H9 (cell line): ENCODE measurements at regions not wholly inside any gene's neighbourhood (a gene's known extent, or its start where the extent isn't known, plus 50 kb on each side); places are given as distances from the start of the nearest gene placed in this dataset.

ENCODE experiments used
- DNase-seq: peaks from one replicate; pipeline ENCODE4 v3.0.0-alpha.2; 2017
- H2AFZ ChIP-seq: one replicate; pipeline ENCODE4 v1.6.1; 2013; ENCODE audit warnings: mild to moderate bottlenecking, low read length, control low read depth, moderate library complexity
- H2AK5ac ChIP-seq: 2 replicates; pipeline ENCODE4 v1.6.1; 2013; ENCODE audit warnings: low read length, control low read depth, mixed read lengths; ENCODE audit not compliant: insufficient read length
- H2BK120ac ChIP-seq: one replicate; pipeline ENCODE4 v1.6.1; 2013; ENCODE audit warnings: low read depth, mild to moderate bottlenecking, low read length, control low read depth, inconsistent platforms; ENCODE audit not compliant: poor library complexity, severe bottlenecking
- H2BK12ac ChIP-seq: 2 replicates; pipeline ENCODE4 v1.6.1; 2013; ENCODE audit warnings: low read length, control low read depth, mixed read lengths, low read depth; ENCODE audit not compliant: insufficient read length
- H2BK15ac ChIP-seq: 2 replicates; pipeline ENCODE4 v1.6.1; 2013; ENCODE audit warnings: low read depth, low read length, control low read depth
- H2BK20ac ChIP-seq: one replicate; pipeline ENCODE4 v1.6.1; 2013; ENCODE audit warnings: low read depth, mild to moderate bottlenecking, low read length, control low read depth, inconsistent platforms; ENCODE audit not compliant: poor library complexity, severe bottlenecking
- H2BK5ac ChIP-seq: 2 replicates; pipeline ENCODE4 v1.6.1; 2013; ENCODE audit warnings: low read length, control low read depth, mixed read lengths; ENCODE audit not compliant: insufficient read length
- H3K14ac ChIP-seq: 2 replicates; pipeline ENCODE4 v1.6.1; 2013; ENCODE audit warnings: low read length, control low read depth; ENCODE audit not compliant: insufficient read depth
- H3K18ac ChIP-seq: 2 replicates; pipeline ENCODE4 v1.6.1; 2013; ENCODE audit warnings: low read depth, mild to moderate bottlenecking, mixed read lengths, low read length, control low read depth; ENCODE audit not compliant: insufficient read length
- H3K23ac ChIP-seq: 2 replicates; pipeline ENCODE4 v1.6.1; 2013; ENCODE audit warnings: low read length, control low read depth, mixed read lengths, low read depth; ENCODE audit not compliant: insufficient read length
- H3K23me2 ChIP-seq: 2 replicates; pipeline ENCODE4 v1.6.1; 2013; ENCODE audit warnings: low read depth, mild to moderate bottlenecking, mixed read lengths, low read length, control low read depth; ENCODE audit not compliant: insufficient read length, poor library complexity, severe bottlenecking
- H3K27ac ChIP-seq: 2 replicates; pipeline ENCODE4 v1.5.1; 2013; ENCODE audit warnings: low read length, control low read depth, mixed read lengths, low read depth; ENCODE audit not compliant: insufficient read length
- H3K27me3 ChIP-seq: 2 replicates; pipeline ENCODE4 v1.6.1; 2013; ENCODE audit warnings: low read length, control low read depth, inconsistent platforms; ENCODE audit not compliant: insufficient read depth
- H3K4ac ChIP-seq: 2 replicates; pipeline ENCODE4 v1.6.1; 2013; ENCODE audit warnings: low read depth, mild to moderate bottlenecking, control low read depth, inconsistent platforms, low read length, moderate library complexity
- H3K4me1 ChIP-seq: 2 replicates; pipeline ENCODE4 v1.6.1; 2013; ENCODE audit warnings: low read length, control low read depth, inconsistent platforms; ENCODE audit not compliant: insufficient read depth
- H3K4me2 ChIP-seq: 2 replicates; pipeline ENCODE4 v1.6.1; 2013; ENCODE audit warnings: low read length, control low read depth, mixed read lengths; ENCODE audit not compliant: insufficient read length, insufficient read depth
- H3K56ac ChIP-seq: 2 replicates; pipeline ENCODE4 v1.6.1; 2013; ENCODE audit warnings: low read depth, mild to moderate bottlenecking, mixed read lengths, low read length, control low read depth; ENCODE audit not compliant: insufficient read length
- H3K79me1 ChIP-seq: 2 replicates; pipeline ENCODE4 v1.6.1; 2013; ENCODE audit warnings: low read depth, mild to moderate bottlenecking, moderate library complexity, low read length, control low read depth, inconsistent platforms; ENCODE audit not compliant: insufficient read depth, poor library complexity, severe bottlenecking
- H3K79me2 ChIP-seq: 2 replicates; pipeline ENCODE4 v1.6.1; 2013; ENCODE audit warnings: low read length, control low read depth, inconsistent platforms; ENCODE audit not compliant: insufficient read depth
- H3K9ac ChIP-seq: 2 replicates; pipeline ENCODE4 v1.6.1; 2013; ENCODE audit warnings: low read length, control low read depth, mixed read lengths; ENCODE audit not compliant: insufficient read length; ENCODE audit errors: extremely low read depth
- H3K9me3 ChIP-seq: one replicate; pipeline ENCODE4 v1.6.1; 2013; ENCODE audit warnings: low read depth, low read length, inconsistent platforms; ENCODE audit not compliant: control insufficient read depth
- H3T11ph ChIP-seq: one replicate; pipeline ENCODE4 v1.6.1; 2013; ENCODE audit warnings: mild to moderate bottlenecking, low read length, control low read depth, inconsistent platforms
- H4K20me1 ChIP-seq: one replicate; pipeline ENCODE4 v1.6.1; 2013; ENCODE audit not compliant: control insufficient read depth, insufficient read length, insufficient read depth
- H4K5ac ChIP-seq: 2 replicates; pipeline ENCODE4 v1.6.1; 2013; ENCODE audit warnings: low read depth, mild to moderate bottlenecking, mixed read lengths, low read length, control low read depth; ENCODE audit not compliant: insufficient read length
- H4K8ac ChIP-seq: replicated peaks from 2 replicates; pipeline ENCODE4 v1.6.1; 2013; ENCODE audit warnings: low read length, control low read depth, mixed read lengths, low read depth; ENCODE audit not compliant: insufficient read length
- H4K91ac ChIP-seq: 2 replicates; pipeline ENCODE4 v1.6.1; 2013; ENCODE audit warnings: low read depth, mild to moderate bottlenecking, moderate library complexity, mixed read lengths, low read length, control low read depth; ENCODE audit not compliant: insufficient read length
- H3K27ac Mint-ChIP-seq, 3 experiments: 2 replicates in 2 of 3; 3 replicates in 1 of 3; pipeline ENCODE4 v1.8.0; 2020 to 2021; ENCODE audit warnings: mixed read lengths in 3 of 3, mild to moderate bottlenecking in 1 of 3, moderate library complexity in 1 of 3
- H3K27me3 Mint-ChIP-seq: 2 replicates; pipeline ENCODE4 v1.8.0; 2021; ENCODE audit warnings: low read depth, mild to moderate bottlenecking, moderate library complexity, mixed read lengths
- H3K36me3 Mint-ChIP-seq, 3 experiments: 2 replicates in 2 of 3; 3 replicates in 1 of 3; pipeline ENCODE4 v1.8.0; 2020 to 2021; ENCODE audit warnings: low read depth in 3 of 3, mixed read lengths in 3 of 3; ENCODE audit not compliant: insufficient read depth in 1 of 3
- H3K4me1 Mint-ChIP-seq, 2 experiments: 2 replicates each; pipeline ENCODE4 v1.8.0; 2020; ENCODE audit warnings: mixed read lengths in 2 of 2
- H3K4me3 Mint-ChIP-seq, 2 experiments: 2 replicates in 1 of 2; 3 replicates in 1 of 2; pipeline ENCODE4 v1.8.0; 2020 to 2021; ENCODE audit warnings: mild to moderate bottlenecking in 2 of 2, mixed read lengths in 2 of 2, moderate library complexity in 1 of 2
- H3K9me3 Mint-ChIP-seq, 2 experiments: 2 replicates in 1 of 2; 3 replicates in 1 of 2; pipeline ENCODE4 v1.8.0; 2020; ENCODE audit warnings: mild to moderate bottlenecking in 2 of 2, mixed read lengths in 2 of 2, moderate library complexity in 1 of 2
- CTCF ChIP-seq: fragments of 200-600 bp; sonication (generic); conservative IDR thresholded peaks from 3 replicates; pipeline ENCODE4 v1.8.0; 2021; ENCODE audit warnings: antibody characterized with exemption, mild to moderate bottlenecking

GRCh38 chr4:15370296-15370695 lies 57.5 kb upstream of the C1QTNF7 start:
- no peaks in the 10 kb centered on the region for H3K79me2 ChIP-seq
- no peak overlapping the region for H3K9ac ChIP-seq
- no peak overlapping the region for H3K18ac ChIP-seq
- H3K23me2 ChIP-seq: no peaks in the 10 kb centered on the region
- H3K56ac ChIP-seq: no peak overlapping the region
- H3K4me1 Mint-ChIP-seq: peaks cover 10 to 11% of the 10 kb centered on the region in 2 experiments
- no peak overlapping the region for H3K4ac ChIP-seq
- no peak overlapping the region for H2BK15ac ChIP-seq
- no peaks in the 10 kb centered on the region for H3K9me3 ChIP-seq
- no peak overlapping the region for H4K91ac ChIP-seq
- H3K36me3 Mint-ChIP-seq: no peaks in the 10 kb centered on the region
- no peaks in the 10 kb centered on the region for H4K20me1 ChIP-seq
- H3K27ac ChIP-seq: no peak overlapping the region
- no peak overlapping the region for H3K23ac ChIP-seq
- DNase-seq: no peak
- no peak overlapping the region for H2AK5ac ChIP-seq
- H3K9me3 Mint-ChIP-seq: no peaks in the 10 kb centered on the region
- no peaks in the 10 kb centered on the region for H3K79me1 ChIP-seq
- no peak overlapping the region for H3T11ph ChIP-seq
- no peak overlapping the region for H3K14ac ChIP-seq
- no peak overlapping the region for H2BK20ac ChIP-seq
- no peak overlapping the region for H3K4me2 ChIP-seq
- no peak for TF ChIP-seq CTCF
- H4K8ac ChIP-seq: no peak overlapping the region
- H2BK12ac ChIP-seq: no peak overlapping the region
- H4K5ac ChIP-seq: no peak overlapping the region
- no peak overlapping the region for H3K27ac Mint-ChIP-seq
- no peak overlapping the region for H2BK120ac ChIP-seq
- no peaks in the 10 kb centered on the region; the same call in 1 of the 2 replicates for H3K4me1 ChIP-seq
- no peak overlapping the region for H3K4me3 Mint-ChIP-seq
- H3K27me3 Mint-ChIP-seq: no peaks in the 10 kb centered on the region
- no peak overlapping the region for H2BK5ac ChIP-seq
- no peak overlapping the region for H2AFZ ChIP-seq
- no peaks in the 10 kb centered on the region for H3K27me3 ChIP-seq
